WTC11 (cell line): ENCODE measurements at regions not wholly inside any gene's neighbourhood (a gene's known extent, or its start where the extent isn't known, plus 50 kb on each side); places are given as distances from the start of the nearest gene placed in this dataset.

Source experiments
- ATAC-seq: fragments of 200-7000 bp; cut with Tn5 transposase; 2 replicates; pipeline ENCODE4 v1.10.0; 2021; ENCODE audit warnings: mild to moderate bottlenecking, moderate library complexity
- CTCF ChIA-PET: fragments of 300-600 bp; sonication (Branson Sonifier 250); formaldehyde crosslinking; loops from one replicate; lab custom pipeline; 2021; ENCODE audit warnings: antibody characterized with exemption; lab: Charles Lee
- POLR2A ChIA-PET: fragments of 350-600 bp; sonication (Branson Sonifier 250); formaldehyde crosslinking; loops from one replicate; lab custom pipeline; 2021; ENCODE audit warnings: antibody characterized with exemption; lab: Charles Lee
- DNase-seq: peaks from one replicate; pipeline ENCODE4 v3.0.0; 2021; ENCODE audit warnings: low spot score
- H3K27ac Mint-ChIP-seq: 2 replicates; pipeline ENCODE4 v1.8.0; 2021; ENCODE audit warnings: mixed read lengths
- H3K27me3 Mint-ChIP-seq: 2 replicates; pipeline ENCODE4 v1.8.0; 2021; ENCODE audit warnings: low read depth, mild to moderate bottlenecking, moderate library complexity, mixed read lengths
- H3K36me3 Mint-ChIP-seq: 2 replicates; pipeline ENCODE4 v1.8.0; 2021; ENCODE audit warnings: mixed read lengths
- H3K4me1 Mint-ChIP-seq: 2 replicates; pipeline ENCODE4 v1.8.0; 2022; ENCODE audit warnings: mixed read lengths
- H3K4me3 Mint-ChIP-seq: 2 replicates; pipeline ENCODE4 v1.8.0; 2021; ENCODE audit warnings: mild to moderate bottlenecking, moderate library complexity, mixed read lengths
- H3K9me3 Mint-ChIP-seq: 2 replicates; pipeline ENCODE4 v1.8.0; 2021; ENCODE audit warnings: mixed read lengths
- CREM ChIP-seq: sonication (generic); formaldehyde crosslinking; IDR thresholded peaks from 2 replicates; pipeline ENCODE4 v1.8.1; 2022; ENCODE audit warnings: mild to moderate bottlenecking, missing genetic modification reagents, moderate library complexity
- GRHL2 ChIP-seq: fragments of 250-450 bp; sonication (Bioruptor Pico); IDR thresholded peaks from 2 replicates; pipeline ENCODE4 v1.8.0; 2022; ENCODE audit warnings: mild to moderate bottlenecking, moderate library complexity; ENCODE audit not compliant: insufficient replicate concordance, severe bottlenecking
- IRF2 ChIP-seq: sonication (generic); formaldehyde crosslinking; IDR thresholded peaks from 2 replicates; pipeline ENCODE4 v1.8.0; 2022; ENCODE audit warnings: low read depth, missing genetic modification reagents, borderline replicate concordance
- NFE2L1 ChIP-seq: sonication (generic); formaldehyde crosslinking; IDR thresholded peaks from 2 replicates; pipeline ENCODE4 v1.8.1; 2023; ENCODE audit warnings: missing genetic modification reagents
- NFYB ChIP-seq: sonication (generic); formaldehyde crosslinking; conservative IDR thresholded peaks from 2 replicates; pipeline ENCODE4 v1.8.0; 2022; ENCODE audit warnings: low read depth, missing genetic modification reagents
- NR2C2 ChIP-seq: sonication (generic); formaldehyde crosslinking; IDR thresholded peaks from 2 replicates; pipeline ENCODE4 v1.8.0; 2022; ENCODE audit warnings: mild to moderate bottlenecking, missing genetic modification reagents
- RELA ChIP-seq: sonication (generic); formaldehyde crosslinking; IDR thresholded peaks from 2 replicates; pipeline ENCODE4 v1.8.1; 2022; ENCODE audit warnings: missing genetic modification reagents, mild to moderate bottlenecking, borderline replicate concordance
- SMAD4 ChIP-seq: sonication (generic); formaldehyde crosslinking; IDR thresholded peaks from 2 replicates; pipeline ENCODE4 v1.8.0; 2022; ENCODE audit warnings: mild to moderate bottlenecking, missing genetic modification reagents
- SOX15 ChIP-seq: fragments of 250-450 bp; sonication (Bioruptor Pico); IDR thresholded peaks from 2 replicates; pipeline ENCODE4 v1.9.0; 2021; ENCODE audit warnings: mild to moderate bottlenecking
- TEAD1 ChIP-seq: sonication (generic); formaldehyde crosslinking; IDR thresholded peaks from 2 replicates; pipeline ENCODE4 v1.8.0; 2022; ENCODE audit warnings: mild to moderate bottlenecking, missing genetic modification reagents
- USF1 ChIP-seq: sonication (generic); formaldehyde crosslinking; IDR thresholded peaks from 2 replicates; pipeline ENCODE4 v1.8.0; 2022; ENCODE audit warnings: mild to moderate bottlenecking, missing genetic modification reagents
- ZNF219 ChIP-seq: sonication (generic); formaldehyde crosslinking; IDR thresholded peaks from 2 replicates; pipeline ENCODE4 v1.8.0; 2023; ENCODE audit warnings: missing genetic modification reagents, mild to moderate bottlenecking, borderline replicate concordance
- ZNF416 ChIP-seq: fragments of 250-450 bp; sonication (Bioruptor Pico); IDR thresholded peaks from 2 replicates; pipeline ENCODE4 v1.9.0; 2021; ENCODE audit warnings: mild to moderate bottlenecking, inconsistent platforms
- TF ChIP-seq, protein P1 (sequence below): sonication (generic); formaldehyde crosslinking; conservative IDR thresholded peaks from 2 replicates; pipeline ENCODE4 v1.8.1; 2022; ENCODE audit warnings: mild to moderate bottlenecking, missing genetic modification reagents
- TF ChIP-seq, protein P2 (sequence below): sonication (generic); formaldehyde crosslinking; IDR thresholded peaks from 2 replicates; pipeline ENCODE4 v1.8.1; 2023; ENCODE audit warnings: mild to moderate bottlenecking, moderate library complexity, missing genetic modification reagents
- TF ChIP-seq, protein P3 (sequence below): fragments of 250-450 bp; sonication (Bioruptor Pico); IDR thresholded peaks from 2 replicates; pipeline ENCODE4 v1.9.0; 2021; ENCODE audit warnings: moderate library complexity, mild to moderate bottlenecking, inconsistent platforms, borderline replicate concordance
- TF ChIP-seq, protein P4 (sequence below): sonication (generic); formaldehyde crosslinking; IDR thresholded peaks from 2 replicates; pipeline ENCODE4 v1.8.0; 2023; ENCODE audit warnings: missing genetic modification reagents, mild to moderate bottlenecking, borderline replicate concordance
- TF ChIP-seq, protein P5 (sequence below): sonication (generic); formaldehyde crosslinking; conservative IDR thresholded peaks from 2 replicates; pipeline ENCODE4 v1.8.1; 2023; ENCODE audit warnings: mild to moderate bottlenecking, low read depth, missing genetic modification reagents, moderate library complexity
- TF ChIP-seq, protein P6 (sequence below): fragments of 250-450 bp; sonication (Bioruptor Pico); IDR thresholded peaks from 2 replicates; pipeline ENCODE4 v1.9.0; 2021; ENCODE audit warnings: mild to moderate bottlenecking
- TF ChIP-seq, protein P7 (sequence below): sonication (generic); formaldehyde crosslinking; IDR thresholded peaks from 2 replicates; pipeline ENCODE4 v1.8.1; 2022; ENCODE audit warnings: mild to moderate bottlenecking, moderate library complexity, missing genetic modification reagents
- TF ChIP-seq, protein P8 (sequence below): fragments of 250-450 bp; sonication (Bioruptor Pico); IDR thresholded peaks from 2 replicates; pipeline ENCODE4 v1.8.0; 2021; ENCODE audit warnings: mild to moderate bottlenecking

DNA sequence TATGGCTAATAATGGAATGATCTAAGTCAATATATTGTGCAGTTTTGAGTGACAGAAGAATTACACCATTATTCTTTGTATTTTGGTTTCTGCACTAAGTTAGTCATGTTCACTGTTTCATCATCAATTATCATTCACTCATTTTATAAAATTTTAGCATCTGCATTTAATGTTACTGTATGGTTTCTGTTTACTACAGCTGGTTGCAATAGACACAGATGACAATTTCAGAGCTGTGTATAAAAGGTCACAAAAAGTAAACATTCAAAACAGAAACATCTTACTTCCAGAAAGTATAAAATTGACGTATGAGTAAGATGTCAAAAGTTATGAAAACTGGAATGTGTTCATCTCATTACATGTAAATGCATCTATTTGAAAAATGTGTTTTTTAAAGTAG is 111.1 kb upstream of the GBE1 start:
- TF ChIP-seq, protein P1, sequence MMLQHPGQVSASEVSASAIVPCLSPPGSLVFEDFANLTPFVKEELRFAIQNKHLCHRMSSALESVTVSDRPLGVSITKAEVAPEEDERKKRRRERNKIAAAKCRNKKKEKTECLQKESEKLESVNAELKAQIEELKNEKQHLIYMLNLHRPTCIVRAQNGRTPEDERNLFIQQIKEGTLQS (CRISPR knock-in tag): no peak
- no peak for TF ChIP-seq ZNF219 (CRISPR knock-in tag)
- TF ChIP-seq SMAD4 (CRISPR knock-in tag): no peak
- no peak for TF ChIP-seq IRF2 (CRISPR knock-in tag)
- TF ChIP-seq RELA (CRISPR knock-in tag): no peak
- TF ChIP-seq, protein P2, sequence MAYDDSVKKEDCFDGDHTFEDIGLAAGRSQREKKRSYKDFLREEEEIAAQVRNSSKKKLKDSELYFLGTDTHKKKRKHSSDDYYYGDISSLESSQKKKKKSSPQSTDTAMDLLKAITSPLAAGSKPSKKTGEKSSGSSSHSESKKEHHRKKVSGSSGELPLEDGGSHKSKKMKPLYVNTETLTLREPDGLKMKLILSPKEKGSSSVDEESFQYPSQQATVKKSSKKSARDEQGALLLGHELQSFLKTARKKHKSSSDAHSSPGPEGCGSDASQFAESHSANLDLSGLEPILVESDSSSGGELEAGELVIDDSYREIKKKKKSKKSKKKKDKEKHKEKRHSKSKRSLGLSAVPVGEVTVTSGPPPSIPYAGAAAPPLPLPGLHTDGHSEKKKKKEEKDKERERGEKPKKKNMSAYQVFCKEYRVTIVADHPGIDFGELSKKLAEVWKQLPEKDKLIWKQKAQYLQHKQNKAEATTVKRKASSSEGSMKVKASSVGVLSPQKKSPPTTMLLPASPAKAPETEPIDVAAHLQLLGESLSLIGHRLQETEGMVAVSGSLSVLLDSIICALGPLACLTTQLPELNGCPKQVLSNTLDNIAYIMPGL (CRISPR knock-in tag): no peak
- TF ChIP-seq SOX15: no peak
- TF ChIP-seq, protein P3, sequence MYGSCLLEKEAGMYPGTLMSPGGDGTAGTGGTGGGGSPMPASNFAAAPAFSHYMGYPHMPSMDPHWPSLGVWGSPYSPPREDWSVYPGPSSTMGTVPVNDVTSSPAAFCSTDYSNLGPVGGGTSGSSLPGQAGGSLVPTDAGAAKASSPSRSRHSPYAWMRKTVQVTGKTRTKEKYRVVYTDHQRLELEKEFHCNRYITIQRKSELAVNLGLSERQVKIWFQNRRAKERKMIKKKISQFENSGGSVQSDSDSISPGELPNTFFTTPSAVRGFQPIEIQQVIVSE: no peak
- TF ChIP-seq TEAD1 (CRISPR knock-in tag): no peak
- H3K9me3 Mint-ChIP-seq: peaks cover 15% of the 10 kb centered on the region
- ChIA-PET CTCF (interaction anchor here (1.2 kb wide), 1 partner anchor 260 kb away, joined by 3 read pairs; no protein-coding TSS in a partner anchor), POLR2A (no interaction called here)
- DNase-seq (no peak), ATAC-seq (no peak)
- no peaks in the 10 kb centered on the region for H3K4me1 Mint-ChIP-seq
- no peak overlapping the region for H3K4me3 Mint-ChIP-seq
- H3K27ac Mint-ChIP-seq: no peak overlapping the region
- H3K27me3 Mint-ChIP-seq: no peaks in the 10 kb centered on the region
- peaks cover 10% of the 10 kb centered on the region for H3K36me3 Mint-ChIP-seq

DNA sequence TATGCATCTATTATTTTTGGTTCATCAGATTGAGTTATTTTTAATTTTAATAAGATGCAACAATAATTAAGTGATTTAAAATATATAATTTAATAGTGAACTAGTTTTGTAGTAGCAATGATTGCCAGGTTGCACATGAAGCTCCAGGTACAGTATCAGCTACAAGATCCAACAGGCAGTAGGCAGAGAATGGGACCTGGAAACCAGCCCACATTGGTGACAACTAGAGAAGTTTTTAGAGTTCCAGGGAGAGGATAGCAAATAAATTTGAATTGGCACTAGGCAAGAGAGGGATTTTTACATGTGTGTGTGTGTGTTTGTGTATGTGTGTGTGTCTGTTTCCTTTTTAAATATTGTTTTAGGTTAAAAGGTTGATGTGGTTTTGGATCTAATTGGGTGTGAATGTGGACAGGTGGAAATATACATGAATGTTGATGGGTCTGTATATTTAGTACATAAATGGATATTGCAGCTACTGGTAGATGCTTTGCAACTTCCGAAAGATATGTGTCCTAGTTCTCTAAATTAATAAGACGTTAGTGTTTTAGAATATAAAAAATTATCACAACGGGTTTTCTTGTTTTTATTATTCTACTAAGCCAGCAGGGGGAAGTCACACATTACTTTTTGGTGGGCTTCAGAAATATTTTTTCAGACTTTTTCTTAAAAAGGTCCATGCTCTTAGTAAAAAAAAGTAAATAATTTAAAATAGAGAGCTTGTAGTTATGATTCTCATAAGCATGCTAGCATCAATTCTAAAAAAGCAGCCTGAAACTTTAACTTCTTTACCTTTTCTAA is 110.1 kb upstream of the GBE1 start:
- no peak for ATAC-seq
- ChIA-PET POLR2A (no interaction called here), CTCF (interaction anchor here (0.6 kb wide), 1 partner anchor 222 kb away, joined by 3 read pairs; no protein-coding TSS in a partner anchor)
- H3K36me3 Mint-ChIP-seq: peaks cover 6% of the 10 kb centered on the region; the same call in 1 of the 2 replicates
- H3K9me3 Mint-ChIP-seq: peaks cover 12% of the 10 kb centered on the region
- no peak for DNase-seq
- H3K4me1 Mint-ChIP-seq: no peaks in the 10 kb centered on the region
- H3K27ac Mint-ChIP-seq: no peak overlapping the region
- H3K27me3 Mint-ChIP-seq: no peaks in the 10 kb centered on the region
- H3K4me3 Mint-ChIP-seq: no peak overlapping the region
- TF ChIP-seq, protein P4, sequence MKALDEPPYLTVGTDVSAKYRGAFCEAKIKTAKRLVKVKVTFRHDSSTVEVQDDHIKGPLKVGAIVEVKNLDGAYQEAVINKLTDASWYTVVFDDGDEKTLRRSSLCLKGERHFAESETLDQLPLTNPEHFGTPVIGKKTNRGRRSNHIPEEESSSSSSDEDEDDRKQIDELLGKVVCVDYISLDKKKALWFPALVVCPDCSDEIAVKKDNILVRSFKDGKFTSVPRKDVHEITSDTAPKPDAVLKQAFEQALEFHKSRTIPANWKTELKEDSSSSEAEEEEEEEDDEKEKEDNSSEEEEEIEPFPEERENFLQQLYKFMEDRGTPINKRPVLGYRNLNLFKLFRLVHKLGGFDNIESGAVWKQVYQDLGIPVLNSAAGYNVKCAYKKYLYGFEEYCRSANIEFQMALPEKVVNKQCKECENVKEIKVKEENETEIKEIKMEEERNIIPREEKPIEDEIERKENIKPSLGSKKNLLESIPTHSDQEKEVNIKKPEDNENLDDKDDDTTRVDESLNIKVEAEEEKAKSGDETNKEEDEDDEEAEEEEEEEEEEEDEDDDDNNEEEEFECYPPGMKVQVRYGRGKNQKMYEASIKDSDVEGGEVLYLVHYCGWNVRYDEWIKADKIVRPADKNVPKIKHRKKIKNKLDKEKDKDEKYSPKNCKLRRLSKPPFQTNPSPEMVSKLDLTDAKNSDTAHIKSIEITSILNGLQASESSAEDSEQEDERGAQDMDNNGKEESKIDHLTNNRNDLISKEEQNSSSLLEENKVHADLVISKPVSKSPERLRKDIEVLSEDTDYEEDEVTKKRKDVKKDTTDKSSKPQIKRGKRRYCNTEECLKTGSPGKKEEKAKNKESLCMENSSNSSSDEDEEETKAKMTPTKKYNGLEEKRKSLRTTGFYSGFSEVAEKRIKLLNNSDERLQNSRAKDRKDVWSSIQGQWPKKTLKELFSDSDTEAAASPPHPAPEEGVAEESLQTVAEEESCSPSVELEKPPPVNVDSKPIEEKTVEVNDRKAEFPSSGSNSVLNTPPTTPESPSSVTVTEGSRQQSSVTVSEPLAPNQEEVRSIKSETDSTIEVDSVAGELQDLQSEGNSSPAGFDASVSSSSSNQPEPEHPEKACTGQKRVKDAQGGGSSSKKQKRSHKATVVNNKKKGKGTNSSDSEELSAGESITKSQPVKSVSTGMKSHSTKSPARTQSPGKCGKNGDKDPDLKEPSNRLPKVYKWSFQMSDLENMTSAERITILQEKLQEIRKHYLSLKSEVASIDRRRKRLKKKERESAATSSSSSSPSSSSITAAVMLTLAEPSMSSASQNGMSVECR (CRISPR knock-in tag): no peak
- TF ChIP-seq, protein P5, sequence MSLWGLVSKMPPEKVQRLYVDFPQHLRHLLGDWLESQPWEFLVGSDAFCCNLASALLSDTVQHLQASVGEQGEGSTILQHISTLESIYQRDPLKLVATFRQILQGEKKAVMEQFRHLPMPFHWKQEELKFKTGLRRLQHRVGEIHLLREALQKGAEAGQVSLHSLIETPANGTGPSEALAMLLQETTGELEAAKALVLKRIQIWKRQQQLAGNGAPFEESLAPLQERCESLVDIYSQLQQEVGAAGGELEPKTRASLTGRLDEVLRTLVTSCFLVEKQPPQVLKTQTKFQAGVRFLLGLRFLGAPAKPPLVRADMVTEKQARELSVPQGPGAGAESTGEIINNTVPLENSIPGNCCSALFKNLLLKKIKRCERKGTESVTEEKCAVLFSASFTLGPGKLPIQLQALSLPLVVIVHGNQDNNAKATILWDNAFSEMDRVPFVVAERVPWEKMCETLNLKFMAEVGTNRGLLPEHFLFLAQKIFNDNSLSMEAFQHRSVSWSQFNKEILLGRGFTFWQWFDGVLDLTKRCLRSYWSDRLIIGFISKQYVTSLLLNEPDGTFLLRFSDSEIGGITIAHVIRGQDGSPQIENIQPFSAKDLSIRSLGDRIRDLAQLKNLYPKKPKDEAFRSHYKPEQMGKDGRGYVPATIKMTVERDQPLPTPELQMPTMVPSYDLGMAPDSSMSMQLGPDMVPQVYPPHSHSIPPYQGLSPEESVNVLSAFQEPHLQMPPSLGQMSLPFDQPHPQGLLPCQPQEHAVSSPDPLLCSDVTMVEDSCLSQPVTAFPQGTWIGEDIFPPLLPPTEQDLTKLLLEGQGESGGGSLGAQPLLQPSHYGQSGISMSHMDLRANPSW (CRISPR knock-in tag): no peak
- TF ChIP-seq CREM (CRISPR knock-in tag) (no peak), NR2C2 (CRISPR knock-in tag) (no peak), NFYB (no peak), ZNF416 (no peak), NFE2L1 (no peak), USF1 (no peak), GRHL2 (CRISPR knock-in tag) (no peak)
- TF ChIP-seq, protein P6, sequence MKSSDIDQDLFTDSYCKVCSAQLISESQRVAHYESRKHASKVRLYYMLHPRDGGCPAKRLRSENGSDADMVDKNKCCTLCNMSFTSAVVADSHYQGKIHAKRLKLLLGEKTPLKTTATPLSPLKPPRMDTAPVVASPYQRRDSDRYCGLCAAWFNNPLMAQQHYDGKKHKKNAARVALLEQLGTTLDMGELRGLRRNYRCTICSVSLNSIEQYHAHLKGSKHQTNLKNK (CRISPR knock-in tag): no peak
- TF ChIP-seq, protein P7, sequence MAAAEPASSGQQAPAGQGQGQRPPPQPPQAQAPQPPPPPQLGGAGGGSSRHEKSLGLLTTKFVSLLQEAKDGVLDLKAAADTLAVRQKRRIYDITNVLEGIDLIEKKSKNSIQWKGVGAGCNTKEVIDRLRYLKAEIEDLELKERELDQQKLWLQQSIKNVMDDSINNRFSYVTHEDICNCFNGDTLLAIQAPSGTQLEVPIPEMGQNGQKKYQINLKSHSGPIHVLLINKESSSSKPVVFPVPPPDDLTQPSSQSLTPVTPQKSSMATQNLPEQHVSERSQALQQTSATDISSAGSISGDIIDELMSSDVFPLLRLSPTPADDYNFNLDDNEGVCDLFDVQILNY: no peak
- TF ChIP-seq, protein P8, sequence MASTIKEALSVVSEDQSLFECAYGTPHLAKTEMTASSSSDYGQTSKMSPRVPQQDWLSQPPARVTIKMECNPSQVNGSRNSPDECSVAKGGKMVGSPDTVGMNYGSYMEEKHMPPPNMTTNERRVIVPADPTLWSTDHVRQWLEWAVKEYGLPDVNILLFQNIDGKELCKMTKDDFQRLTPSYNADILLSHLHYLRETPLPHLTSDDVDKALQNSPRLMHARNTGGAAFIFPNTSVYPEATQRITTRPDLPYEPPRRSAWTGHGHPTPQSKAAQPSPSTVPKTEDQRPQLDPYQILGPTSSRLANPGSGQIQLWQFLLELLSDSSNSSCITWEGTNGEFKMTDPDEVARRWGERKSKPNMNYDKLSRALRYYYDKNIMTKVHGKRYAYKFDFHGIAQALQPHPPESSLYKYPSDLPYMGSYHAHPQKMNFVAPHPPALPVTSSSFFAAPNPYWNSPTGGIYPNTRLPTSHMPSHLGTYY: no peak
